Mucosa of gallbladder (tissue), 1 donor: ENCODE measurements at regions not wholly inside any gene's neighbourhood (a gene's known extent, or its start where the extent isn't known, plus 50 kb on each side); places are given as distances from the start of the nearest gene placed in this dataset.
"Not testable (repeated sequence)": the region's sequence is repeated elsewhere in the genome, so short reads cannot be mapped to it uniquely, and the experiment has no call there.

ENCODE experiments used
- DNase-seq: peaks from one replicate; pipeline ENCODE4 v3.0.0-alpha.2; 2020; ENCODE audit warnings: low spot score
- donor health status: DM: no; HTN: no; CAD: no.

GRCh38 chr6:144678844-144679243, 393.7 kb downstream of the UTRN start:
- no peak for DNase-seq

- DNase-seq: no peak
Observed at GRCh38 chr6:144681334-144681733, 396.2 kb downstream of the UTRN start.

- no peak for DNase-seq
Observed at GRCh38 chr6:144683216-144684070, 398.3 kb downstream of the UTRN start.

DNA sequence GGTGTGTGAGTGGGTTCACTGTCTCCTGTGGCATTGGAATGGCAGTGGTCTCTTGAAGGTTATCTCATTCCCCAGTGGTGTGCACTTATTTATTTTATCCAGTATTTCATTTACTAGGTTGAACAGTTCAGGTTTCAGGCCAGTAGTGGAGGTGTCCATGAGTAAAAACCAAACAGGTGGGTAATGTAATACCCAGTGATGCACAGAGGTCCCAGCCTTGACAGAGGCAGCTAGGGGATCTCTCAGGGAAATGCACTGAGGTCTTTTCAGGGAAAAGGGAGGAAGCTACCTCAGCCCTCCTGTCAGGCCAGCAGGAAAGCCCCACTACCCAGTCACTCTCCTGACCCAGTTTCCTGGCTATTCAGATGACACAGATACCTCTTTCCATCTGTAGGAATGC, 403.6 kb downstream of the UTRN start:
- DNase-seq: no peak

DNA sequence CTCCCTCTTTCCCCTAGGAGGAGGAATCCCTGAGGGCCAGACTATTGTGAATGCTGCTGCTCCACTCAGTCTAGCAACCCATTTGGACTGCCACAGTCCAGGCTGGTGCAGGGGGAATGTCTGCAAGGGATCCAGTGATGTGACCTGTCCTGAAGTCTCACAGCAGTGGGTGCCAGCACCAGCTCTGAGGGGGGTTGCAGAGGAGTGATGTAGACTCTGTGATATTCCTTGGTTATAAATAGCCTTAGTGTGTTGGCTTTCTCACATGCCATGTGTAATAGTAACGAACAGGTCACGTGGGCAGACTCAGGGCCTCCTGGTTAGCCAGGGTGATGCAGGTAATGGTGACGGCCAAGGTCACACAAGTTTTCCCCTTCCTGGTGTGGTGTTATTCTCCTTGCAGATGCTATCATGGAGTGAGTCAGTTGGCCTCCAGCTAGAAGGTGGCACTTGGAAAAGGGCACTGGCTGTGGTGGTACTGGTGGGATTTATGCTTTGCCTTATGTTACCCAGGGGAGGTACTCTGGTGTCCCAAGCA, 404.4 kb downstream of the UTRN start:
- no peak for DNase-seq

DNA sequence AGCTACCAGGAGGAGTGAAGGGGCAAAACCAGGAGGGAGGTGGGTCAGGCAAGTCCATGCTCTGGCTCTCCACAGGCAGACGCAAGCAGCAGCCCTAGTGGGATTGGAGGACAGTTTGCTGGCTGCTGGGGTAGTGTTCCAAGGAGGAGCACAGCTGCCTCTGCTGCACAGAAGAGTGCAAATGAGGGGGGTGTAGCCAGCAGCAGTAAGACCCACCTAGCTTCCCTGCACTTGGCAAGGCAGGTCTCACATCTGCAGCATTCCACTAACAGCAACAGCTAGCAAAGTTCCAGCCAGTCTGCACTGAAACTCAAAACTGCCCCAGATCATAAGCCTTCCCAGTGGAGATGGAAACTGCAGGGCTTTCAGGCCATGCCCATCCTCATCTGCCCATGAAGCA, 405.0 kb downstream of the UTRN start:
- DNase-seq: no peak

- no peak for DNase-seq
Observed at GRCh38 chr6:144690666-144691065, 405.5 kb downstream of the UTRN start.

DNA sequence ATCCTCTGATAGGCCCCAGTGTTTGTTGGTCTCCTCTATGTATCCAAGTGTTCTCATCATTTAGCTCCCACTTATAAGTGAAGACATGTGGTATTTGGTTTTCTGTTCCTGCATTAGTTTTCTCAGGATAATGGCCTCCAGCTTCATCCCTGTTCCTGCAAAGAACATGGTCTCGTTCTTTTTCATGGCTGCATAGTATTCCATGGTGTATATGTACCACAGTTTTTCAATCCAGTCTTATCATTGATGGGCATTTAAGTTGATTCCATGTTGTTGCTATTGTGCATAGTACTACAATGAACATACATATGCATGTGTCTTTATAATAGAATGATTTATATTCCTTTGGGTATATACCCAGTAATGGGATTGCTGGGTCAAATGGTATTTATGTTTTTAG, 406.9 kb downstream of the UTRN start:
- DNase-seq: not testable (repeated sequence)

DNA sequence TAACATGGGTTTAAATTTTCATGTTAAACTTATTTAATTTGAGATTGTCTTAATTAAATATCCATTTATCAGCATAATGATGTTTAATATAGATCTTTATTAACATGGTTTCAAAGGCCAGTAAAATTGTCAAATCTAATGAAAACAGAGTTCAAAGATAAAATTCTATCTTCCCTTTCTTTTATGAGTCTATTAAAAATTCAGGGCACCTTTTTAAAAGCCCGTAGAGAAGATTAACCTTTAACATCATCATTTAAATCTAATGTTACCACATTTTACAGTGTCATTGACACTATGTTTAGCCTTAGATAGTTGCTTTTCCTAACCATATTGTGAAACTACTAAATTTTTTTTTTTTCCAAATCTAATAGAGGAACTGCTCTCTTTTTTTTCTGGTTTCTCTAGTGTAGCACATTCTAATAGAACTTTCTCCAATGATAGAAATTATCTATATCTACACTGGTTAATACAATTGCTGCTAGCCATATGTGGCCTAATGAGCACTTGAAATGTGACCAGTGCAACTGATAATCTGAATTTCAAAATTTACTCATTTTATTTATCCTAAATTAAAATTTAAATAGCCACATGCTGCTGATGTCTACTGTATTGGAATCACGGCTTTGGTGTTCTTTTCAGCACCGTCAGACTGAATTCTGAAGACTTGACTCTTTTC, 410.9 kb downstream of the UTRN start:
- DNase-seq: no peak

DNA sequence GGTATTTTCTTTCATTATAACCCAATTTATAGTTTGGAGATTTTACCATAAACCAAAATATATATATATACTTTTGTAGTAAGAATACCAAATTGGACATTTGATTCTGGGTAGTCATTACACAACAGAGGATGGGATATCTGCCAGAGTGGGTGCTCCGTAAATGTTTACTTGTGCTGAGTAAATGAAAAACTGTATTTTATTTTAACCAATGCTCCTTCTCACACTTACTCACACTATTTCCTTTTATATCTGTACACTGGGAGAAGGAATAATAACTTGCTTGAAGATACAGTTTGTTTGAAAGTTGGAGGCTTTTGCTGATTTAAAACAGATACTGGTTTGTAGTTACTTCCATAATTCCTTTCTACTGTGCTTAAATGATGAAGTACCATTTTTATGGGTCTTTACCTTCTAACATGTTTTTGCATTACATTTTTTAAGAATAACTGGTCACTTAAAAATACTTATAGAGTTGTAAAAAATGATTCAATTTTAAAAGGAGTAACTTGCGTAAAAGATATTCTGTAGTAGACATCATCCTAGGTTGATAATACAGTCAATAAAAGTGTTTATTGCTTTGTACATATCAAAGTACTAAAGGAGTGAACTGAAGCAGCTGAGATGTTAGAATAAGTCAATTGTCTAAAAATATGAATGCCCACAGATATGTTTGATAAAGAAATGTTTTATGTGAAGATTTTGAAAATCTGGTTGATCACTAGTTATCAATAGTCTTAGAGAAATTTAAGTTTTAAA, 411.7 kb downstream of the UTRN start:
- no peak for DNase-seq

GRCh38 chr6:144697369-144697760, 412.2 kb downstream of the UTRN start:
- no peak for DNase-seq

DNA sequence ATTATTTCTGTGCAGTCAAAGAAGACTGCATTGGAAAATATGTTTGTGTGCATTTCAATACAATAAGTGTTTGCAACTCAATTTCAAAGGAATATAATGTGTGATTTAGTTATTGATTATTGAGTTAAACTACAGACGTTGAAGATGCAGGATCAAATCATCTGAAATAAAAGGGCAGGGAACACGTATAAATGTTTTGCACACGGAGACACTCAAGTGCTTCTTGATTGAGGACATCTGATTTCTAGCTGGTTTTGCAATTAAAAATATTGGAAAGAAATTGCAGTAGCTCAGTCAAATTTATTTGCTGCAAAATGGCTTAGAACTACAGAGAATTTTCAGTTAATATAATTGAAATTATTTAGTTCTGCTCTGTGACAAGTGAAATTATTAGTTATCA, 412.7 kb downstream of the UTRN start:
- DNase-seq: no peak

GRCh38 chr6:144702781-144703180, 417.6 kb downstream of the UTRN start:
- no peak for DNase-seq

GRCh38 chr6:144710207-144710606, 425.1 kb downstream of the UTRN start:
- DNase-seq: no peak

GRCh38 chr6:144711661-144712060, 426.5 kb downstream of the UTRN start:
- DNase-seq: no peak

- no peak for DNase-seq
Observed at GRCh38 chr6:144712541-144712940, 427.4 kb downstream of the UTRN start.

- DNase-seq: no peak
Observed at GRCh38 chr6:144714021-144714712, 429.0 kb downstream of the UTRN start.

GRCh38 chr6:144715344-144715743, 430.2 kb downstream of the UTRN start:
- no peak for DNase-seq

- no peak for DNase-seq
Observed at GRCh38 chr6:144718431-144718830, 433.3 kb downstream of the UTRN start.

GRCh38 chr6:144721232-144721631, 436.1 kb downstream of the UTRN start:
- DNase-seq: no peak

DNA sequence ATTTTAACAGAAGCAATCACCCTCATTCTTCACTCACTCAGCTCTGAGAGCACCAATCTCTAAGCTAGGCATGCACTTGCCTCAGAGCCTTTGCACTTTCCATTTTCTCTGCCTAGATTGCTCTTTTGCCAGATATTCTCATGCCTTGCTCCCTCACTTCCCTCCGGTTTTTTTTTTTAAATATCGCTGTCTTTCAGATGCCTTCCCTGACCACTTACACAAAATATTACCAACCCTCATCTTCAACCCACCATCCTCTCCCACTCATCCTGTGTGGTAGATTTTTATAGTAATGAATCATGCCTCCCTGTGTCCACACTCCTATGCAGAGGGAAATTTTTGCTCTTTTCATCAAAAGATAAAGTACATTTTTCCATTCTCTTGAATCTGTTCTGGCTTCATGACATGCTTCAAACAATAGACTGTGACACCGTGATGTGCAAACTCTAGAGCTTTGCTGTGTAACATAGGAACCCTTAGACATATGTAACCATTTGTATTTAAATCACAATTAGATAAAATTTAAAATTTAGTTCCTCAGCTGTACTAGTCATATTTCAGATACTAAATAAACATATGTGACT, 437.1 kb downstream of the UTRN start:
- DNase-seq: no peak
